ENCODE measurements at regions not wholly inside any gene's neighbourhood (a gene's known extent, or its start where the extent isn't known, plus 50 kb on each side); places are given as distances from the start of the nearest gene placed in this dataset.

- DNase-seq: no peak
Observed at GRCh38 chr11:130814440-130815096, 101.7 kb downstream of the SNX19 start.

DNA sequence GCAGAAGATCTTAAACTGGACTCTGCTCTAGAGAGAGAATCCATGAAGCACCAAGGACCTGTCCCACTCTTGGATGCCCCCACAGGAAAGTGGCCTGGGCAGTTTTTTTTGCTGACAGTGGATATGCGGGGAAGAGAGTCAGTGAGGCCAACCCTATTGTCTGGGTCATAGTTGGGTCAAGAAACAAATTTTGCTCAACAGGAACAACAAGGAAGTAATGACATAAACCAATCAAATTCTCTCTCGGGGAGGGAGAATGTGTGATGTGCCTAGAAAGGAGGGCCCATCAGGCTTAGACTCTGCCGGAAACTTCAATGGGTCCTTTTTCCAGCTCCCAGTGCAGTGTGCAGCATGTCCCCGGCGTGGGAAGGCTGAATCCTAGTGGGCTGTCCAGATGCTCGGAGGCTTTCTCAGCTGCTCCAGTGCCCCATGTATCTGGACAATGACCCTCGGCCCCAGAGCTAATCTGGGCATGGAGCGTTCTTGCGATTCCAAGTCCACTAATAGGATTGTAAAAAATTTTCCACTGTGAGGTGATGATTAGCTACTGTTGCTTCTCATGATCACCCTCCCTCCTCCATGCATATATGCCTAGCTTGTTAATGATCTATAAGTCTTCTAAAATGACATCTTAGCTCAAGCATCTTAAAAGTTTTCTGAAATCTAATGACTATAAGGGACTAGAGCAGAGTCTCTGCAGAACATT lies 101.0 kb downstream of the SNX19 start:
- DNase-seq: no peak

- no peak for DNase-seq
Observed at GRCh38 chr11:130815956-130816355, 100.3 kb downstream of the SNX19 start.

DNA sequence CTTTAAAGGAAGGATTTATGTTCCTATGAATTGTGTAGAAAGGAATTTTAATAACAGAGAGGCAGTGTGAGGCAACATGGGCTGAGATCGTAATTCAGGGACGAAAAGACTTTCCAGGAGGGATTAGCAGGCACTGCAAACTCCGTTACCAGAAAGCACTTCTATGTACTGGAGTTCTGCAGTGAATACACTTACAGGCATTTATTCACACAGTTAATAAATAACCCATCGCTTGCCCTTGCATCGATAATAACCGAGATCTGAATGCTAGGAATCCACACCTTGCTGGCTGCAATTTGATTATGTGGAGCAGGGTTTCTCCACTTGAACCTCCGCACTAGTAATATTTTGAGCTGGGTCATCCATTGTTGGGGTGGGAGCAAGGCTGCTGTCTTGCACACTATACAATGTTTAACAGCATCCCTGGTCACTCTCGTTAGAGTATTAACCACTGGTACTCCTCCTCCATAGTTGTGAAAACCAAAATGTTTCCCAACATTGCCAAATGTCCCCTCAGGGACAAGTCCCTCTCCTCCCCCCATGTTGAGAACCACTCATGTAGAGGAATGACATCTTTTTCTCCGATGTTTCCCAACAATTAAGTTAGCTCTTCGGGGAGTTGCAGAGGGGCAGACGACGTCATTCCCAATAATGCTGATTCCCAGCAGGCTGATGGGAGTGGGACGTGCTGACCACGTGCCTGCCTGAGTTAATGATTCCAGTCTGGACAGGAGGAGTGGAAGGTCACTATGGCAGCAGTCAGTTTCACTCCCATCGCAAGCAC lies 99.5 kb downstream of the SNX19 start:
- no peak for DNase-seq

GRCh38 chr11:130817330-130817944 lies 98.8 kb downstream of the SNX19 start:
- no peak for DNase-seq

DNA sequence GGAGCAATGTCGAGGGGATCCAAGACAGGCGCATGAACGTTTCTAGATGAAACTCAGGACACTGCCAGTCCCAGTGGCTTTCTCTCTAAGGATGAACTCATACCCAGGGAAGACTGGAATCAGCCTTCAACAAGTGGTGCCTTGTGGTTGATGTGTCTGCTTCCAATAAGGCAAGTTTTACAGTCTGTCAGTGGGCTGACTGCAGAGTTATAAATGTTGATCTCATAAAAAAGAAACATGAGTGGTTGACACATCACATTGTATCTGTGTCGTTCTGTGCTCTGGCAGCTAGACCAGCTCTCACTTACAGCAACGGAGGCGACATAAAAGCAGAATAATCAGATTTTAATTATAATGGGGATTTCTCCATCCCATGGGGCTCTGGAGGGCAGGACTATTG lies 96.7 kb downstream of the SNX19 start:
- DNase-seq: no peak
